ENCODE measurements at regions not wholly inside any gene's neighbourhood (a gene's known extent, or its start where the extent isn't known, plus 50 kb on each side); places are given as distances from the start of the nearest gene placed in this dataset.

DNA sequence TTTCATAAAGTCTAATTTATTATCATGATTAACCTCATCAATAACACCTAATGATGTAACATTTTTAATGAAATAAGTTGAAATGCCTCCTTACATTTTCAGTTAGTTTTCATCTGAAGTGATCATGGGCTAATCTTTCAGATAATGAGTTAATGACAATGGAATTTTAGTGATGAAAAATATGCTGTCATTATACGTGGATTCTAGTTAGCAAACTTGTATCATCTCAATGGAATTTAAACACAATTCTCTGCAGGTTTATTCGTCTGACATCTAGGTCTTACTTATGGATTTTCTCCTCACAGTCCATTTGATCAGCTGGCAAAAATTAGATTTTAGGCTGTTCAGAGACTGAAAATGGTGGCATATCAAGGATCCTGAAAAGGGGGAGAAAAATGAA lies 885.0 kb downstream of the SLC4A3 start:
- no peak overlapping the region for H3K4me3 ChIP-seq (ENCODE audit: low read depth, low read length)
- TF ChIP-seq, protein P1, sequence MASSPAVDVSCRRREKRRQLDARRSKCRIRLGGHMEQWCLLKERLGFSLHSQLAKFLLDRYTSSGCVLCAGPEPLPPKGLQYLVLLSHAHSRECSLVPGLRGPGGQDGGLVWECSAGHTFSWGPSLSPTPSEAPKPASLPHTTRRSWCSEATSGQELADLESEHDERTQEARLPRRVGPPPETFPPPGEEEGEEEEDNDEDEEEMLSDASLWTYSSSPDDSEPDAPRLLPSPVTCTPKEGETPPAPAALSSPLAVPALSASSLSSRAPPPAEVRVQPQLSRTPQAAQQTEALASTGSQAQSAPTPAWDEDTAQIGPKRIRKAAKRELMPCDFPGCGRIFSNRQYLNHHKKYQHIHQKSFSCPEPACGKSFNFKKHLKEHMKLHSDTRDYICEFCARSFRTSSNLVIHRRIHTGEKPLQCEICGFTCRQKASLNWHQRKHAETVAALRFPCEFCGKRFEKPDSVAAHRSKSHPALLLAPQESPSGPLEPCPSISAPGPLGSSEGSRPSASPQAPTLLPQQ (tag by site-specific recombination; IDR thresholded peaks at IDR 0.05): no peak
- TF ChIP-seq ZNF341 (tag by site-specific recombination; IDR thresholded peaks at IDR 0.05; ENCODE audit: low read depth): no peak
- TF ChIP-seq, protein P2, sequence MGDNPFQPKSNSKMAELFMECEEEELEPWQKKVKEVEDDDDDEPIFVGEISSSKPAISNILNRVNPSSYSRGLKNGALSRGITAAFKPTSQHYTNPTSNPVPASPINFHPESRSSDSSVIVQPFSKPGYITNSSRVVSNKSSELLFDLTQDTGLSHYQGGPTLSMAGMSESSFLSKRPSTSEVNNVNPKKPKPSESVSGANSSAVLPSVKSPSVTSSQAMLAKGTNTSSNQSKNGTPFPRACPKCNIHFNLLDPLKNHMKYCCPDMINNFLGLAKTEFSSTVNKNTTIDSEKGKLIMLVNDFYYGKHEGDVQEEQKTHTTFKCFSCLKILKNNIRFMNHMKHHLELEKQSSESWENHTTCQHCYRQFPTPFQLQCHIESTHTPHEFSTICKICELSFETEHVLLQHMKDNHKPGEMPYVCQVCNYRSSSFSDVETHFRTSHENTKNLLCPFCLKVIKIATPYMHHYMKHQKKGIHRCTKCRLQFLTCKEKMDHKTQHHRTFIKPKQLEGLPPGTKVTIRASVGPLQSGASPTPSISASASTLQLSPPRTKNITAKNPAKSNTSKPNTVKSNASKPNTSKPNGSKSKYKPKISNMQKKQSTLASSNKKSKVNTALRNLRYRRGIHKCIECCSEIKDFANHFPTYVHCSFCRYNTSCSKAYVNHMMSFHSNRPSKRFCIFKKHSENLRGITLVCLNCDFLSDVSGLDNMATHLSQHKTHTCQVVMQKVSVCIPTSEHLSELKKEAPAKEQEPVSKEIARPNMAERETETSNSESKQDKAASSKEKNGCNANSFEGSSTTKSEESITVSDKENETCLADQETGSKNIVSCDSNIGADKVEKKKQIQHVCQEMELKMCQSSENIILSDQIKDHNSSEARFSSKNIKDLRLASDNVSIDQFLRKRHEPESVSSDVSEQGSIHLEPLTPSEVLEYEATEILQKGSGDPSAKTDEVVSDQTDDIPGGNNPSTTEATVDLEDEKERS (tag by site-specific recombination; IDR thresholded peaks at IDR 0.05): no peak
- TF ChIP-seq SP7 (tag by site-specific recombination; IDR thresholded peaks at IDR 0.05): no peak
- no peak for TF ChIP-seq ZFP37 (tag by site-specific recombination; IDR thresholded peaks at IDR 0.05)
- TF ChIP-seq, protein P3, sequence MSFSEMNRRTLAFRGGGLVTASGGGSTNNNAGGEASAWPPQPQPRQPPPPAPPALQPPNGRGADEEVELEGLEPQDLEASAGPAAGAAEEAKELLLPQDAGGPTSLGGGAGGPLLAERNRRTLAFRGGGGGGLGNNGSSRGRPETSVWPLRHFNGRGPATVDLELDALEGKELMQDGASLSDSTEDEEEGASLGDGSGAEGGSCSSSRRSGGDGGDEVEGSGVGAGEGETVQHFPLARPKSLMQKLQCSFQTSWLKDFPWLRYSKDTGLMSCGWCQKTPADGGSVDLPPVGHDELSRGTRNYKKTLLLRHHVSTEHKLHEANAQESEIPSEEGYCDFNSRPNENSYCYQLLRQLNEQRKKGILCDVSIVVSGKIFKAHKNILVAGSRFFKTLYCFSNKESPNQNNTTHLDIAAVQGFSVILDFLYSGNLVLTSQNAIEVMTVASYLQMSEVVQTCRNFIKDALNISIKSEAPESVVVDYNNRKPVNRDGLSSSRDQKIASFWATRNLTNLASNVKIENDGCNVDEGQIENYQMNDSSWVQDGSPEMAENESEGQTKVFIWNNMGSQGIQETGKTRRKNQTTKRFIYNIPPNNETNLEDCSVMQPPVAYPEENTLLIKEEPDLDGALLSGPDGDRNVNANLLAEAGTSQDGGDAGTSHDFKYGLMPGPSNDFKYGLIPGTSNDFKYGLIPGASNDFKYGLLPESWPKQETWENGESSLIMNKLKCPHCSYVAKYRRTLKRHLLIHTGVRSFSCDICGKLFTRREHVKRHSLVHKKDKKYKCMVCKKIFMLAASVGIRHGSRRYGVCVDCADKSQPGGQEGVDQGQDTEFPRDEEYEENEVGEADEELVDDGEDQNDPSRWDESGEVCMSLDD (tag by site-specific recombination; IDR thresholded peaks at IDR 0.05): no peak
- TF ChIP-seq OVOL3 (tag by site-specific recombination; IDR thresholded peaks at IDR 0.05): no peak
- TF ChIP-seq KLF7 (tag by site-specific recombination; IDR thresholded peaks at IDR 0.05; ENCODE audit: borderline replicate concordance): no peak
- no peak for TF ChIP-seq MZF1 (tag by site-specific recombination; IDR thresholded peaks at IDR 0.05; ENCODE audit: borderline replicate concordance)
- TF ChIP-seq YY1 (tag by site-specific recombination; IDR thresholded peaks at IDR 0.05): no peak
- TF ChIP-seq ZNF114 (tag by site-specific recombination; IDR thresholded peaks at IDR 0.05): no peak
- TF ChIP-seq, protein P4, sequence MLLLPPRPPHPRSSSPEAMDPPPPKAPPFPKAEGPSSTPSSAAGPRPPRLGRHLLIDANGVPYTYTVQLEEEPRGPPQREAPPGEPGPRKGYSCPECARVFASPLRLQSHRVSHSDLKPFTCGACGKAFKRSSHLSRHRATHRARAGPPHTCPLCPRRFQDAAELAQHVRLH (tag by site-specific recombination; IDR thresholded peaks at IDR 0.05): no peak
- no peak for TF ChIP-seq ZNF239 (tag by site-specific recombination; IDR thresholded peaks at IDR 0.05)
- TF ChIP-seq, protein P5, sequence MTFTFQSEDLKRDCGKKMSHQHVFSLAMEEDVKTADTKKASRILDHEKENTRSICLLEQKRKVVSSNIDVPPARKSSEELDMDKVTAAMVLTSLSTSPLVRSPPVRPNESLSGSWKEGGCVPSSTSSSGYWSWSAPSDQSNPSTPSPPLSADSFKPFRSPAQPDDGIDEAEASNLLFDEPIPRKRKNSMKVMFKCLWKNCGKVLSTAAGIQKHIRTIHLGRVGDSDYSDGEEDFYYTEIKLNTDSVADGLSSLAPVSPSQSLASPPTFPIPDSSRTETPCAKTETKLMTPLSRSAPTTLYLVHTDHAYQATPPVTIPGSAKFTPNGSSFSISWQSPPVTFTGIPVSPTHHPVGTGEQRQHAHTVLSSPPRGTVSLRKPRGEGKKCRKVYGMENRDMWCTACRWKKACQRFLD (tag by site-specific recombination; IDR thresholded peaks at IDR 0.05): no peak
- TF ChIP-seq ZNF548 (tag by site-specific recombination; IDR thresholded peaks at IDR 0.05): no peak
- TF ChIP-seq, protein P6, sequence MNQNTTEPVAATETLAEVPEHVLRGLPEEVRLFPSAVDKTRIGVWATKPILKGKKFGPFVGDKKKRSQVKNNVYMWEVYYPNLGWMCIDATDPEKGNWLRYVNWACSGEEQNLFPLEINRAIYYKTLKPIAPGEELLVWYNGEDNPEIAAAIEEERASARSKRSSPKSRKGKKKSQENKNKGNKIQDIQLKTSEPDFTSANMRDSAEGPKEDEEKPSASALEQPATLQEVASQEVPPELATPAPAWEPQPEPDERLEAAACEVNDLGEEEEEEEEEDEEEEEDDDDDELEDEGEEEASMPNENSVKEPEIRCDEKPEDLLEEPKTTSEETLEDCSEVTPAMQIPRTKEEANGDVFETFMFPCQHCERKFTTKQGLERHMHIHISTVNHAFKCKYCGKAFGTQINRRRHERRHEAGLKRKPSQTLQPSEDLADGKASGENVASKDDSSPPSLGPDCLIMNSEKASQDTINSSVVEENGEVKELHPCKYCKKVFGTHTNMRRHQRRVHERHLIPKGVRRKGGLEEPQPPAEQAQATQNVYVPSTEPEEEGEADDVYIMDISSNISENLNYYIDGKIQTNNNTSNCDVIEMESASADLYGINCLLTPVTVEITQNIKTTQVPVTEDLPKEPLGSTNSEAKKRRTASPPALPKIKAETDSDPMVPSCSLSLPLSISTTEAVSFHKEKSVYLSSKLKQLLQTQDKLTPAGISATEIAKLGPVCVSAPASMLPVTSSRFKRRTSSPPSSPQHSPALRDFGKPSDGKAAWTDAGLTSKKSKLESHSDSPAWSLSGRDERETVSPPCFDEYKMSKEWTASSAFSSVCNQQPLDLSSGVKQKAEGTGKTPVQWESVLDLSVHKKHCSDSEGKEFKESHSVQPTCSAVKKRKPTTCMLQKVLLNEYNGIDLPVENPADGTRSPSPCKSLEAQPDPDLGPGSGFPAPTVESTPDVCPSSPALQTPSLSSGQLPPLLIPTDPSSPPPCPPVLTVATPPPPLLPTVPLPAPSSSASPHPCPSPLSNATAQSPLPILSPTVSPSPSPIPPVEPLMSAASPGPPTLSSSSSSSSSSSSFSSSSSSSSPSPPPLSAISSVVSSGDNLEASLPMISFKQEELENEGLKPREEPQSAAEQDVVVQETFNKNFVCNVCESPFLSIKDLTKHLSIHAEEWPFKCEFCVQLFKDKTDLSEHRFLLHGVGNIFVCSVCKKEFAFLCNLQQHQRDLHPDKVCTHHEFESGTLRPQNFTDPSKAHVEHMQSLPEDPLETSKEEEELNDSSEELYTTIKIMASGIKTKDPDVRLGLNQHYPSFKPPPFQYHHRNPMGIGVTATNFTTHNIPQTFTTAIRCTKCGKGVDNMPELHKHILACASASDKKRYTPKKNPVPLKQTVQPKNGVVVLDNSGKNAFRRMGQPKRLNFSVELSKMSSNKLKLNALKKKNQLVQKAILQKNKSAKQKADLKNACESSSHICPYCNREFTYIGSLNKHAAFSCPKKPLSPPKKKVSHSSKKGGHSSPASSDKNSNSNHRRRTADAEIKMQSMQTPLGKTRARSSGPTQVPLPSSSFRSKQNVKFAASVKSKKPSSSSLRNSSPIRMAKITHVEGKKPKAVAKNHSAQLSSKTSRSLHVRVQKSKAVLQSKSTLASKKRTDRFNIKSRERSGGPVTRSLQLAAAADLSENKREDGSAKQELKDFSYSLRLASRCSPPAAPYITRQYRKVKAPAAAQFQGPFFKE (tag by site-specific recombination; IDR thresholded peaks at IDR 0.05; ENCODE audit: borderline replicate concordance): no peak
- no peak for TF ChIP-seq ZNF416 (tag by site-specific recombination; IDR thresholded peaks at IDR 0.05)
- no peak for TF ChIP-seq BCL11B (tag by site-specific recombination; IDR thresholded peaks at IDR 0.05; ENCODE audit: low read depth)
- TF ChIP-seq FEZF1 (tag by site-specific recombination; IDR thresholded peaks at IDR 0.05): no peak
- TF ChIP-seq ZNF311 (tag by site-specific recombination; IDR thresholded peaks at IDR 0.05; ENCODE audit: borderline replicate concordance): no peak
- ChIA-PET CTCF (no interaction called here), POLR2A (no interaction called here)
- H3K9me3 ChIP-seq (ENCODE audit: control insufficient read depth, insufficient read depth, low read depth, low read length): no peaks in the 10 kb centered on the region
- no peak overlapping the region for H3K27ac ChIP-seq (ENCODE audit: extremely low read depth, low read depth, low read length)
- H3K4me1 ChIP-seq (ENCODE audit: control insufficient read depth, insufficient read depth, low read length): no peaks in the 10 kb centered on the region
- no peaks in the 10 kb centered on the region for H3K36me3 ChIP-seq (ENCODE audit: control insufficient read depth in 2 of 2, insufficient read depth in 1 of 2, low read length in 2 of 2)
